ENCODE measurements at regions not wholly inside any gene's neighbourhood (a gene's known extent, or its start where the extent isn't known, plus 50 kb on each side); places are given as distances from the start of the nearest gene placed in this dataset.

DNA sequence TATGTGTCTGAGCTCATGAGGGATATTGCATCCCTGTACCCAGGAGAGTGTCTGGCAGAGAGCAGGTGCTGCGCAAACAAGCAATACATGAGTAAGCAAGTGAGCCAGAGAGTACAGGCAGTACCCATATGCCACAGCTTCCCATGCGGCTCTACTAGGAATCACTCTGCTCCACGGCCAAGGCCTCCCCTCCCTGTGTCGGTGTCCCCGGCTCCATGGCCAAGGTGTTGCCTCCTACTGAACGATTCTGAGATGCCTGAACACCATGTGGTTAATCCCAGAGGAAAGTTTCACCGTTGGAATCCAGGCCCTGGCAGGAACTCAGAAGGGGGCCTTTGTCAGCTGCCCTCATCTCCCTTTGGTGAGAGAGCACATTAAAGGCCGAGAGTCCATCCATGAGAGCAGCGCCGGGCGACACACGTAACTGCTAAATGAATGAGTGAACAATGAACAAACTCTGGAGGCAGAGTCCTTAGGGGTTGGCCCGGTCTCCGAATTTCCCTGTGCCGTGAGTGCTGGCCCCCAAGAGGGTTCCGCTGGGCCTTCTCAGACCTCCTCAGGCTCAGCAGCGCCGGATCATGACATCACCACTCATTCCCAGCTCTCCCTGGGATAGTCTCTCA is 136.0 kb upstream of the FAM20C start:
- no peak overlapping the region for H3K4me2 ChIP-seq (ENCODE audit: low read length)
- no peak overlapping the region for H3K27ac ChIP-seq (ENCODE audit: low read length)
- H3K27me3 ChIP-seq (ENCODE audit: insufficient read depth, low read depth, low read length) = no peaks in the 10 kb centered on the region
- H2AFZ ChIP-seq (ENCODE audit: low read depth, low read length) = no peak overlapping the region
- no peaks in the 10 kb centered on the region for H3F3A ChIP-seq (ENCODE audit: insufficient read depth, low read length, poor library complexity, severe bottlenecking)
- H3K9me2 ChIP-seq (ENCODE audit: insufficient read depth, low read length) = no peaks in the 10 kb centered on the region
- no peaks in the 10 kb centered on the region for H3K36me3 ChIP-seq (ENCODE audit: insufficient read depth, low read length)
- no peak for TF ChIP-seq EZH2 (IDR thresholded peaks at IDR 0.05; ENCODE audit: borderline replicate concordance, insufficient read depth, low read length, poor library complexity, severe bottlenecking)
- TF ChIP-seq, protein P1, sequence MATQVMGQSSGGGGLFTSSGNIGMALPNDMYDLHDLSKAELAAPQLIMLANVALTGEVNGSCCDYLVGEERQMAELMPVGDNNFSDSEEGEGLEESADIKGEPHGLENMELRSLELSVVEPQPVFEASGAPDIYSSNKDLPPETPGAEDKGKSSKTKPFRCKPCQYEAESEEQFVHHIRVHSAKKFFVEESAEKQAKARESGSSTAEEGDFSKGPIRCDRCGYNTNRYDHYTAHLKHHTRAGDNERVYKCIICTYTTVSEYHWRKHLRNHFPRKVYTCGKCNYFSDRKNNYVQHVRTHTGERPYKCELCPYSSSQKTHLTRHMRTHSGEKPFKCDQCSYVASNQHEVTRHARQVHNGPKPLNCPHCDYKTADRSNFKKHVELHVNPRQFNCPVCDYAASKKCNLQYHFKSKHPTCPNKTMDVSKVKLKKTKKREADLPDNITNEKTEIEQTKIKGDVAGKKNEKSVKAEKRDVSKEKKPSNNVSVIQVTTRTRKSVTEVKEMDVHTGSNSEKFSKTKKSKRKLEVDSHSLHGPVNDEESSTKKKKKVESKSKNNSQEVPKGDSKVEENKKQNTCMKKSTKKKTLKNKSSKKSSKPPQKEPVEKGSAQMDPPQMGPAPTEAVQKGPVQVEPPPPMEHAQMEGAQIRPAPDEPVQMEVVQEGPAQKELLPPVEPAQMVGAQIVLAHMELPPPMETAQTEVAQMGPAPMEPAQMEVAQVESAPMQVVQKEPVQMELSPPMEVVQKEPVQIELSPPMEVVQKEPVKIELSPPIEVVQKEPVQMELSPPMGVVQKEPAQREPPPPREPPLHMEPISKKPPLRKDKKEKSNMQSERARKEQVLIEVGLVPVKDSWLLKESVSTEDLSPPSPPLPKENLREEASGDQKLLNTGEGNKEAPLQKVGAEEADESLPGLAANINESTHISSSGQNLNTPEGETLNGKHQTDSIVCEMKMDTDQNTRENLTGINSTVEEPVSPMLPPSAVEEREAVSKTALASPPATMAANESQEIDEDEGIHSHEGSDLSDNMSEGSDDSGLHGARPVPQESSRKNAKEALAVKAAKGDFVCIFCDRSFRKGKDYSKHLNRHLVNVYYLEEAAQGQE (IDR thresholded peaks at IDR 0.05; ENCODE audit: borderline replicate concordance) = no peak
- no peaks in the 10 kb centered on the region for H3K79me2 ChIP-seq (replicated peaks; ENCODE audit: insufficient read depth, low read length)
- H3K4me3 ChIP-seq (ENCODE audit: low read length) = no peak overlapping the region
- H3K9me3 ChIP-seq (ENCODE audit: low read length) = no peaks in the 10 kb centered on the region
- no peak overlapping the region for H3K9ac ChIP-seq (ENCODE audit: low read length)
- no peaks in the 10 kb centered on the region for H4K20me1 ChIP-seq (ENCODE audit: insufficient read depth)

DNA sequence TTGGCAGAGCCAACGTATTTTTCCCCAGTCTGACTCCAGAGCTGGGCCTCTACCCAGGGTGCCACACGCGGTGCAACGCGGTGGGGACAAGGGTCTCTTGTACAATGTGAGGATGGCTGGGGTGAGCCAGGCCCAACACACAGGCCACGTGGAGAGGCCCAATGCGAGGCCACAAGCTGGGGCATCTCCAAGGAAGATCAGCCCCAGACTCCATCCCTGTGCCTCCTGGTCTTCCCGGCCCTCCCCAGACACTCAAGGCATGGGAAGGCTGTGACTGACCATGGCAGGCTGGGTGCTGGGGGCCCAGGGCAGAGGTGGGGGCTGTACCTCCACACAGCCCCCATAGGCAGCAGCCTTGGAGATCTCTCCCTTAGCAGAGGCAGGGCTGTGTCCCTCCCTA is 135.3 kb upstream of the FAM20C start:
- H3F3A ChIP-seq (ENCODE audit: insufficient read depth, low read length, poor library complexity, severe bottlenecking) = no peaks in the 10 kb centered on the region
- TF ChIP-seq, protein P1 (IDR thresholded peaks at IDR 0.05; ENCODE audit: borderline replicate concordance) = no peak
- TF ChIP-seq RAD21 (conservative IDR thresholded peaks at IDR 0.05) = no peak
- no peak for TF ChIP-seq EP300 (conservative IDR thresholded peaks at IDR 0.05; ENCODE audit: poor library complexity, severe bottlenecking)
- TF ChIP-seq, protein P2, sequence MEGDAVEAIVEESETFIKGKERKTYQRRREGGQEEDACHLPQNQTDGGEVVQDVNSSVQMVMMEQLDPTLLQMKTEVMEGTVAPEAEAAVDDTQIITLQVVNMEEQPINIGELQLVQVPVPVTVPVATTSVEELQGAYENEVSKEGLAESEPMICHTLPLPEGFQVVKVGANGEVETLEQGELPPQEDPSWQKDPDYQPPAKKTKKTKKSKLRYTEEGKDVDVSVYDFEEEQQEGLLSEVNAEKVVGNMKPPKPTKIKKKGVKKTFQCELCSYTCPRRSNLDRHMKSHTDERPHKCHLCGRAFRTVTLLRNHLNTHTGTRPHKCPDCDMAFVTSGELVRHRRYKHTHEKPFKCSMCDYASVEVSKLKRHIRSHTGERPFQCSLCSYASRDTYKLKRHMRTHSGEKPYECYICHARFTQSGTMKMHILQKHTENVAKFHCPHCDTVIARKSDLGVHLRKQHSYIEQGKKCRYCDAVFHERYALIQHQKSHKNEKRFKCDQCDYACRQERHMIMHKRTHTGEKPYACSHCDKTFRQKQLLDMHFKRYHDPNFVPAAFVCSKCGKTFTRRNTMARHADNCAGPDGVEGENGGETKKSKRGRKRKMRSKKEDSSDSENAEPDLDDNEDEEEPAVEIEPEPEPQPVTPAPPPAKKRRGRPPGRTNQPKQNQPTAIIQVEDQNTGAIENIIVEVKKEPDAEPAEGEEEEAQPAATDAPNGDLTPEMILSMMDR (IDR thresholded peaks at IDR 0.05; ENCODE audit: poor library complexity, severe bottlenecking) = no peak
- TF ChIP-seq POLR2AphosphoS5 (IDR thresholded peaks at IDR 0.05) = no peak
- no peak for TF ChIP-seq TAF1 (IDR thresholded peaks at IDR 0.05; ENCODE audit: low read depth)
- no peak for TF ChIP-seq SMC3 (conservative IDR thresholded peaks at IDR 0.05; ENCODE audit: poor library complexity)
- TF ChIP-seq EZH2 (IDR thresholded peaks at IDR 0.05; ENCODE audit: borderline replicate concordance, insufficient read depth, low read length, poor library complexity, severe bottlenecking) = no peak
- H3K79me2 ChIP-seq (replicated peaks; ENCODE audit: insufficient read depth, low read length) = no peaks in the 10 kb centered on the region
- no peaks in the 10 kb centered on the region for H4K20me1 ChIP-seq (ENCODE audit: insufficient read depth)
- no peak overlapping the region for H3K9ac ChIP-seq (ENCODE audit: low read length)
- H3K4me3 ChIP-seq (ENCODE audit: low read length) = no peak overlapping the region
- no peaks in the 10 kb centered on the region for H3K9me3 ChIP-seq (ENCODE audit: low read length)
- no peaks in the 10 kb centered on the region for H3K9me2 ChIP-seq (ENCODE audit: insufficient read depth, low read length)
- no peaks in the 10 kb centered on the region for H3K36me3 ChIP-seq (ENCODE audit: insufficient read depth, low read length)
- no peak overlapping the region for H3K27ac ChIP-seq (ENCODE audit: low read length)
- no peak overlapping the region for H2AFZ ChIP-seq (ENCODE audit: low read depth, low read length)
- H3K4me2 ChIP-seq (ENCODE audit: low read length) = no peak overlapping the region
- no peaks in the 10 kb centered on the region for H3K27me3 ChIP-seq (ENCODE audit: insufficient read depth, low read depth, low read length)

Measured in neural cell (in vitro differentiated cells).